ENCODE measurements at regions not wholly inside any gene's neighbourhood (a gene's known extent, or its start where the extent isn't known, plus 50 kb on each side); places are given as distances from the start of the nearest gene placed in this dataset.

DNA sequence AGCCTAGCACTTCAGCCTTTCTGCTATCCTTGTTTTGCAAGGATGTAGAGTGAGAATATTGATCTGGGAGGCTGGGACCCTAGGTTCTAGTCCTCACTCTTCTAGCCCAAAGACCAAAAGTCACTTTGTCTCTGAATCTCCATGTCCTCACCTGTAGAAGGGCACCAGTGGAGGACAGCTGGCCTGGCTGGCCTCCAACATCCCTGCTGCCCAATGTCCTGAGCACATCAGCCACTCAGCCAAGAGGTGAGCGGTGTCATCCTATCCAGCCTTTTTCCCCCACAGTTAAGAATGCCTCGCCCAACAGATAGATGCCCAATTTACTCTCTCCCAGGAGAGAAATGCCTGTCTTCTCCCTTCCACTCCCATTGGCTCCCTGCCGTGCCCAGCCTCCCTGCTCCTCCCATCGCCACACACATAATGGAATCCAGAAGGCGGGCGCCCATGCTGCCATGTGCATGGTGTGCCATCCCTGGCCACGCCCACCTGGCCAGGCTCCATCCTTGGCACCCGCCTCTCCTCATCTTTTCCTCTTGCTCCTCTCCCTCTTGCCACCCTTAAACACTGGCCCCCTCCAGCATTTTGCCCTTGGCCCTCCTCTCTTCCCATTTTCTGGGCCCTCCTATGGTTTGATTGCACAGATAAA is 157.3 kb upstream of the SDK2 start:
- H3K9me3 ChIP-seq (replicated peaks; ENCODE audit: insufficient read depth, low read length): no peaks in the 10 kb centered on the region
- peaks cover 62% of the 10 kb centered on the region; the same call in 1 of the 2 replicates for H3K27me3 ChIP-seq (replicated peaks; ENCODE audit: insufficient read depth, low read length)
- H3K36me3 ChIP-seq (replicated peaks; ENCODE audit: insufficient read depth, low read length): no peaks in the 10 kb centered on the region
- H3K27ac ChIP-seq (ENCODE audit: low read length): no peak overlapping the region
- H2AFZ ChIP-seq (ENCODE audit: low read length): no peak overlapping the region
- no peaks in the 10 kb centered on the region for H3K9me2 ChIP-seq (replicated peaks; ENCODE audit: insufficient read depth, low read length)
- no peak overlapping the region for H3K4me2 ChIP-seq (ENCODE audit: low read depth, low read length)
- DNase-seq: no peak
- no peaks in the 10 kb centered on the region for H4K20me1 ChIP-seq (ENCODE audit: insufficient read depth, low read length)
- no peak overlapping the region for H3K9ac ChIP-seq (ENCODE audit: low read length)
- no peaks in the 10 kb centered on the region for H3F3A ChIP-seq (ENCODE audit: insufficient read depth, low read length)
- H3K4me3 ChIP-seq (ENCODE audit: low read length): no peak overlapping the region
- no peak for TF ChIP-seq EZH2phosphoT487 (IDR thresholded peaks at IDR 0.05; ENCODE audit: low read length)
- no peak for TF ChIP-seq EZH2 (optimal IDR thresholded peaks at IDR 0.05; ENCODE audit: low read depth, low read length)
- TF ChIP-seq, protein P1, sequence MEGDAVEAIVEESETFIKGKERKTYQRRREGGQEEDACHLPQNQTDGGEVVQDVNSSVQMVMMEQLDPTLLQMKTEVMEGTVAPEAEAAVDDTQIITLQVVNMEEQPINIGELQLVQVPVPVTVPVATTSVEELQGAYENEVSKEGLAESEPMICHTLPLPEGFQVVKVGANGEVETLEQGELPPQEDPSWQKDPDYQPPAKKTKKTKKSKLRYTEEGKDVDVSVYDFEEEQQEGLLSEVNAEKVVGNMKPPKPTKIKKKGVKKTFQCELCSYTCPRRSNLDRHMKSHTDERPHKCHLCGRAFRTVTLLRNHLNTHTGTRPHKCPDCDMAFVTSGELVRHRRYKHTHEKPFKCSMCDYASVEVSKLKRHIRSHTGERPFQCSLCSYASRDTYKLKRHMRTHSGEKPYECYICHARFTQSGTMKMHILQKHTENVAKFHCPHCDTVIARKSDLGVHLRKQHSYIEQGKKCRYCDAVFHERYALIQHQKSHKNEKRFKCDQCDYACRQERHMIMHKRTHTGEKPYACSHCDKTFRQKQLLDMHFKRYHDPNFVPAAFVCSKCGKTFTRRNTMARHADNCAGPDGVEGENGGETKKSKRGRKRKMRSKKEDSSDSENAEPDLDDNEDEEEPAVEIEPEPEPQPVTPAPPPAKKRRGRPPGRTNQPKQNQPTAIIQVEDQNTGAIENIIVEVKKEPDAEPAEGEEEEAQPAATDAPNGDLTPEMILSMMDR (IDR thresholded peaks at IDR 0.05; ENCODE audit: low read length): no peak
- H3K79me2 ChIP-seq (ENCODE audit: low read length): no peaks in the 10 kb centered on the region
- no peaks in the 10 kb centered on the region for H3K4me1 ChIP-seq (ENCODE audit: low read length)

DNA sequence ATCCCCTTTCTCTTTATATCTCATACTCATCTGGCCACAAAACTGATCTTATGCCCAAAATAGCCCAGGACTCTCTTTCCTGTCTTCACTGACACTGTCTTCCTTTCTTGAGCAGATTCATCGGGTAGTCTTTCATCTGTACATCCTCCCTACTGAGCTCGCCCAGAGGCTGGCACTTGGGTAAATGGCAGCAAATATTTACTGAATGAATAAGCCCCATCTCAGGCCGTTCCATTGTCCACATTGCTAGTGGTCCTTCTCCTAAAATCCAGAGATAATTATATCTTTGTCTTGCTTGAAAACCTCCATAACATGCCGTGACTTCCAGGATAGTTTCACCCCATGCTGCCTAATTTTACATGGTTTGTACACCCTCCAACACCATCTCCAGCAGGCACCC is 158.1 kb upstream of the SDK2 start:
- no peak overlapping the region for H3K4me2 ChIP-seq (ENCODE audit: low read depth, low read length)
- H4K20me1 ChIP-seq (ENCODE audit: insufficient read depth, low read length): no peaks in the 10 kb centered on the region
- no peak overlapping the region for H2AFZ ChIP-seq (ENCODE audit: low read length)
- H3F3A ChIP-seq (ENCODE audit: insufficient read depth, low read length): no peaks in the 10 kb centered on the region
- H3K36me3 ChIP-seq (replicated peaks; ENCODE audit: insufficient read depth, low read length): no peaks in the 10 kb centered on the region
- DNase-seq: no peak
- no peak overlapping the region for H3K4me3 ChIP-seq (ENCODE audit: low read length)
- H3K9me3 ChIP-seq (replicated peaks; ENCODE audit: insufficient read depth, low read length): no peaks in the 10 kb centered on the region
- H3K27me3 ChIP-seq (replicated peaks; ENCODE audit: insufficient read depth, low read length): peaks cover 55% of the 10 kb centered on the region; the same call in 1 of the 2 replicates
- H3K9ac ChIP-seq (ENCODE audit: low read length): no peak overlapping the region
- no peak overlapping the region for H3K27ac ChIP-seq (ENCODE audit: low read length)
- TF ChIP-seq, protein P1 (IDR thresholded peaks at IDR 0.05; ENCODE audit: low read length): no peak
- TF ChIP-seq EZH2 (optimal IDR thresholded peaks at IDR 0.05; ENCODE audit: low read depth, low read length) (no peak), EZH2phosphoT487 (IDR thresholded peaks at IDR 0.05; ENCODE audit: low read length) (no peak)
- no peaks in the 10 kb centered on the region for H3K79me2 ChIP-seq (ENCODE audit: low read length)
- no peaks in the 10 kb centered on the region for H3K9me2 ChIP-seq (replicated peaks; ENCODE audit: insufficient read depth, low read length)
- no peaks in the 10 kb centered on the region for H3K4me1 ChIP-seq (ENCODE audit: low read length)

DNA sequence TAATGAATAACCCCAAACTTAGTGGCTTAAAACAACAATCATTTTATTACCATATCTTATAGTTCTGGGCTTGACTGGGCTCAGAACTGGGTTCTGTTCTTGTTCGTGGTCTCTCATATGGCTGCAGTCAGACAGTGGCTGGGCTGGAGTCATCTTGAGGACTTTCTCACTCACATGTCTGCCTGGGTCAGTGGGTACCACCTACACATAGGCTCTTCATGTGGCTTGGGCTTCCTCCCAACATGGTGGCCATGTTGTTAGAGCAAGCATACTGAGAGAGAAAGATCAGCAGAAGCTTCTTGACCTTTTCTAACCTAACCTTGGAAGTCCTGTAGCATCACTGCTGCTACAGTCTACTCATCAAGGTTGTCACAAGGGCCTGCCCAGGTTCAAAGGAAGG is 158.6 kb upstream of the SDK2 start:
- no peak overlapping the region for H2AFZ ChIP-seq (ENCODE audit: low read length)
- no peaks in the 10 kb centered on the region for H4K20me1 ChIP-seq (ENCODE audit: insufficient read depth, low read length)
- H3K9ac ChIP-seq (ENCODE audit: low read length): no peak overlapping the region
- DNase-seq: no peak
- H3K4me3 ChIP-seq (ENCODE audit: low read length): no peak overlapping the region
- H3K27me3 ChIP-seq (replicated peaks; ENCODE audit: insufficient read depth, low read length): peaks cover 49% of the 10 kb centered on the region; the same call in 1 of the 2 replicates
- H3K9me3 ChIP-seq (replicated peaks; ENCODE audit: insufficient read depth, low read length): no peaks in the 10 kb centered on the region
- H3F3A ChIP-seq (ENCODE audit: insufficient read depth, low read length): no peaks in the 10 kb centered on the region
- TF ChIP-seq EZH2phosphoT487 (IDR thresholded peaks at IDR 0.05; ENCODE audit: low read length) (no peak), EZH2 (optimal IDR thresholded peaks at IDR 0.05; ENCODE audit: low read depth, low read length) (no peak)
- TF ChIP-seq, protein P1 (IDR thresholded peaks at IDR 0.05; ENCODE audit: low read length): no peak
- H3K79me2 ChIP-seq (ENCODE audit: low read length): no peaks in the 10 kb centered on the region
- no peaks in the 10 kb centered on the region for H3K4me1 ChIP-seq (ENCODE audit: low read length)
- H3K9me2 ChIP-seq (replicated peaks; ENCODE audit: insufficient read depth, low read length): no peaks in the 10 kb centered on the region
- no peaks in the 10 kb centered on the region for H3K36me3 ChIP-seq (replicated peaks; ENCODE audit: insufficient read depth, low read length)
- no peak overlapping the region for H3K4me2 ChIP-seq (ENCODE audit: low read depth, low read length)
- no peak overlapping the region for H3K27ac ChIP-seq (ENCODE audit: low read length)

Measured in MM.1S (cell line).